Lung (tissue), 11 donors: ENCODE measurements at regions not wholly inside any gene's neighbourhood (a gene's known extent, or its start where the extent isn't known, plus 50 kb on each side); places are given as distances from the start of the nearest gene placed in this dataset.

Experiments used
- ATAC-seq: fragments of 200-7000 bp; cut with Tn5 transposase; one replicate; pipeline ENCODE4 v1.9.1; 2020; ENCODE audit warnings: moderate number of reproducible peaks; ENCODE audit not compliant: insufficient read depth, low FRiP score
- DNase-seq, 3 donors: peaks; one replicate each; pipeline ENCODE4 v3.0.0-alpha.2; 2013 to 2017
- H3K27ac ChIP-seq, 2 donors: one replicate each; pipeline ENCODE4 v1.5.1; 2013; ENCODE audit warnings: mild to moderate bottlenecking in 2 of 2, moderate library complexity in 2 of 2, control low read depth in 1 of 2, inconsistent platforms in 1 of 2, low read depth in 1 of 2, low read length in 1 of 2
- H3K27me3 ChIP-seq, 3 donors: one replicate each; pipeline ENCODE4 v1.5.1; 2013; ENCODE audit warnings: low read length in 2 of 3; ENCODE audit not compliant: control insufficient read depth in 3 of 3, insufficient read depth in 3 of 3
- H3K36me3 ChIP-seq, 4 donors: one replicate each; pipeline ENCODE4 v1.5.1; 2013; ENCODE audit warnings: low read length in 4 of 4, mild to moderate bottlenecking in 1 of 4, moderate library complexity in 1 of 4; ENCODE audit not compliant: control insufficient read depth in 4 of 4, insufficient read depth in 4 of 4
- H3K4me1 ChIP-seq, 5 donors: one replicate each; pipeline ENCODE4 v1.5.1; 2013; ENCODE audit warnings: low read length in 5 of 5, mild to moderate bottlenecking in 2 of 5, moderate library complexity in 1 of 5; ENCODE audit not compliant: control insufficient read depth in 5 of 5, insufficient read depth in 5 of 5
- H3K4me3 ChIP-seq: one replicate; pipeline ENCODE4 v1.5.1; 2013; ENCODE audit warnings: mild to moderate bottlenecking, control low read depth, moderate library complexity
- H3K9ac ChIP-seq, 2 donors: one replicate each; pipeline ENCODE4 v1.5.1; 2013; ENCODE audit warnings: low read length in 2 of 2, control low read depth in 1 of 2; ENCODE audit not compliant: insufficient read depth in 1 of 2
- H3K9me3 ChIP-seq, 4 donors: one replicate each; pipeline ENCODE4 v1.5.1; 2013; ENCODE audit warnings: low read length in 3 of 4, mild to moderate bottlenecking in 1 of 4, moderate library complexity in 1 of 4; ENCODE audit not compliant: control insufficient read depth in 4 of 4, insufficient read depth in 3 of 4
- CTCF ChIP-seq: IDR thresholded peaks from 2 replicates; pipeline ENCODE4 v1.5.1; 2012; ENCODE audit warnings: mild to moderate bottlenecking; ENCODE audit errors: control extremely low read depth, extremely low read depth
- WGBS, 2 donors: extraction: QIAGEN DNeasy Blood & Tissue Kit; methylation state at CpG; one replicate each; pipeline ENCODE4 v1.1.7; 2013; 5-methylcytosine and 5-hydroxymethylcytosine counted together
- donor health status: control.
- donor health status: control.
- donor health status: Bipolar disorder and iron deficiency.
- donor health status: healthy.
- donor health status: DM: yes; HTN: yes; CAD: no.

GRCh38 chr12:93111773-93112172 is 182.7 kb upstream of the EEA1 start:
- Histone ChIP-seq H3K27me3 (no peaks in the 10 kb centered on the region), H3K9ac (no peak overlapping the region), H3K4me3 (no peak overlapping the region), H3K36me3 (no peaks in the 10 kb centered on the region), H3K27ac (peak overlapping the region in 1 of 2 donors; percentile 27), H3K9me3 (no peaks in the 10 kb centered on the region), H3K4me1 (peaks cover 0 to 30% (median 16%) of the 10 kb centered on the region in 5 donors)
- ATAC-seq = no peak
- no peak for TF ChIP-seq CTCF
- no peak for DNase-seq
- 84 to 90% methylated on average over 2 of the region's 2 CpGs for WGBS, 2 donors

- Histone ChIP-seq H3K4me1 (peaks cover 0 to 30% (median 12%) of the 10 kb centered on the region in 5 donors), H3K27me3 (no peaks in the 10 kb centered on the region), H3K9me3 (no peaks in the 10 kb centered on the region), H3K9ac (no peak overlapping the region), H3K27ac (no peak overlapping the region), H3K36me3 (no peaks in the 10 kb centered on the region), H3K4me3 (no peak overlapping the region)
- ATAC-seq = no peak
- WGBS, 2 donors = 57 to 71% methylated on average over 2 of the region's 2 CpGs
- no peak for TF ChIP-seq CTCF
- no peak for DNase-seq
Measured at GRCh38 chr12:93113317-93114006, 184.4 kb upstream of the EEA1 start.

DNA sequence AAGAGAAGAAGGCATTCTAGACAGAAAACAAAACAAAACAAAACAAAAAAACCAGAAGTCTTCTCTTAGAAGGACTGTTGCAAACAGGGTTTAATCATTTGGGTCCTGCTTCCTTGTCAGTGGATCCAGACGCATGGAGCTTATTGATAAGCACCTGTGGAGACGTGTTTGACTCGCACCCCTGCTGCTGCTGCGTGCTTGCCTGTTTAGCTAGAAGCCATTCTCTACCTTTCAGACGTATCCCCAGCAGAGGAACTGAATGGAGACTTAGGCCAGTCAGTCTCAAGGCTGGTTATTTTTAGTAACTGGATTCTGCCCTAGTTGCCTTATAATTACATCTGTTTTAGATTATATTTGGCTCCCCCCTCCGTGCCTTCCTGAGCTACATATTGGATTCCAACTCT is 186.1 kb upstream of the EEA1 start:
- Histone ChIP-seq H3K27me3 (no peaks in the 10 kb centered on the region), H3K36me3 (no peaks in the 10 kb centered on the region), H3K27ac (peak overlapping the region in 1 of 2 donors; percentile 27), H3K9ac (no peak overlapping the region), H3K9me3 (no peaks in the 10 kb centered on the region), H3K4me1 (peaks cover 0 to 27% (median 5%) of the 10 kb centered on the region in 5 donors), H3K4me3 (no peak overlapping the region)
- 75 to 79% methylated on average over 6 of the region's 6 CpGs for WGBS, 2 donors
- peak in 2 of 3 donors; percentile 21 to 38 for DNase-seq
- TF ChIP-seq CTCF = no peak
- ATAC-seq = no peak
